SJSA1 (cell line): ENCODE measurements at regions not wholly inside any gene's neighbourhood (a gene's known extent, or its start where the extent isn't known, plus 50 kb on each side); places are given as distances from the start of the nearest gene placed in this dataset.
"Not testable (repeated sequence)": the region's sequence is repeated elsewhere in the genome, so short reads cannot be mapped to it uniquely, and the experiment has no call there.

Experiments used
- DNase-seq, 2 experiments: peaks; one replicate each; pipeline ENCODE4 v3.0.0-alpha.2; 2015 to 2020; ENCODE audit warnings: low spot score in 2 of 2, low read depth in 1 of 2
- H3K27ac ChIP-seq: fragments of 250-450 bp; sonication (Bioruptor Pico); 2 replicates; pipeline ENCODE4 v1.5.1; 2020; ENCODE audit warnings: mild to moderate bottlenecking, moderate library complexity
- H3K27me3 ChIP-seq: fragments of 250-450 bp; sonication (Bioruptor Pico); replicated peaks from 2 replicates; pipeline ENCODE4 v1.5.1; 2020; ENCODE audit warnings: mild to moderate bottlenecking, moderate library complexity
- H3K36me3 ChIP-seq: fragments of 250-450 bp; sonication (Bioruptor Pico); 2 replicates; pipeline ENCODE4 v1.5.1; 2020; ENCODE audit warnings: mild to moderate bottlenecking
- H3K4me1 ChIP-seq: fragments of 250-450 bp; sonication (Bioruptor Pico); replicated peaks from 2 replicates; pipeline ENCODE4 v1.6.1; 2021; ENCODE audit warnings: mild to moderate bottlenecking
- H3K4me3 ChIP-seq: fragments of 250-450 bp; sonication (Bioruptor Pico); 2 replicates; pipeline ENCODE4 v1.5.1; 2020; ENCODE audit warnings: mild to moderate bottlenecking
- H3K9me3 ChIP-seq: fragments of 250-450 bp; sonication (Bioruptor Pico); replicated peaks from 2 replicates; pipeline ENCODE4 v1.5.1; 2020; ENCODE audit warnings: mild to moderate bottlenecking

GRCh38 chr12:131295559-131295958 is 341.9 kb downstream of the ADGRD1 start:
- not testable (repeated sequence) for H3K36me3 ChIP-seq, H3K4me3 ChIP-seq, H3K9me3 ChIP-seq, H3K4me1 ChIP-seq, H3K27me3 ChIP-seq, DNase-seq, H3K27ac ChIP-seq

GRCh38 chr12:131296136-131296535 is 342.4 kb downstream of the ADGRD1 start:
- not testable (repeated sequence) for H3K4me3 ChIP-seq, DNase-seq, H3K27me3 ChIP-seq, H3K4me1 ChIP-seq, H3K9me3 ChIP-seq, H3K36me3 ChIP-seq, H3K27ac ChIP-seq

GRCh38 chr12:131296651-131297050 is 342.9 kb downstream of the ADGRD1 start:
- H3K4me3 ChIP-seq, DNase-seq, H3K9me3 ChIP-seq, H3K4me1 ChIP-seq, H3K27me3 ChIP-seq, H3K27ac ChIP-seq, H3K36me3 ChIP-seq: not testable (repeated sequence)

- H3K36me3 ChIP-seq, DNase-seq, H3K27me3 ChIP-seq, H3K9me3 ChIP-seq, H3K4me3 ChIP-seq, H3K27ac ChIP-seq, H3K4me1 ChIP-seq: not testable (repeated sequence)
Observed at GRCh38 chr12:131298526-131299369, 345.0 kb downstream of the ADGRD1 start.

- not testable (repeated sequence) for H3K27me3 ChIP-seq, H3K4me3 ChIP-seq, H3K36me3 ChIP-seq, H3K4me1 ChIP-seq, DNase-seq, H3K9me3 ChIP-seq, H3K27ac ChIP-seq
Observed at GRCh38 chr12:131299370-131299701, 345.6 kb downstream of the ADGRD1 start.

- not testable (repeated sequence) for DNase-seq, H3K4me1 ChIP-seq, H3K27ac ChIP-seq, H3K36me3 ChIP-seq, H3K9me3 ChIP-seq, H3K4me3 ChIP-seq, H3K27me3 ChIP-seq
Observed at GRCh38 chr12:131303576-131303975, 349.9 kb downstream of the ADGRD1 start.

GRCh38 chr12:131304642-131305041 is 350.9 kb downstream of the ADGRD1 start:
- H3K9me3 ChIP-seq, H3K4me1 ChIP-seq, H3K27ac ChIP-seq, H3K27me3 ChIP-seq, DNase-seq, H3K4me3 ChIP-seq, H3K36me3 ChIP-seq: not testable (repeated sequence)

GRCh38 chr12:131309700-131310099 is 356.0 kb downstream of the ADGRD1 start:
- Histone ChIP-seq H3K27ac (no peak overlapping the region), H3K4me1 (no peaks in the 10 kb centered on the region), H3K9me3 (no peaks in the 10 kb centered on the region), H3K4me3 (no peak overlapping the region), H3K36me3 (no peaks in the 10 kb centered on the region), H3K27me3 (no peaks in the 10 kb centered on the region)
- DNase-seq = no peak

- not testable (repeated sequence) for DNase-seq, H3K27ac ChIP-seq, H3K27me3 ChIP-seq, H3K9me3 ChIP-seq, H3K36me3 ChIP-seq, H3K4me3 ChIP-seq, H3K4me1 ChIP-seq
Observed at GRCh38 chr12:131310227-131310969, 356.7 kb downstream of the ADGRD1 start.

GRCh38 chr12:131311279-131311722 is 357.6 kb downstream of the ADGRD1 start:
- H3K4me1 ChIP-seq, H3K9me3 ChIP-seq, H3K27ac ChIP-seq, H3K36me3 ChIP-seq, DNase-seq, H3K4me3 ChIP-seq, H3K27me3 ChIP-seq: not testable (repeated sequence)

- Histone ChIP-seq H3K36me3 (no peaks in the 10 kb centered on the region), H3K27ac (no peak overlapping the region), H3K4me1 (no peaks in the 10 kb centered on the region), H3K27me3 (no peaks in the 10 kb centered on the region), H3K4me3 (no peak overlapping the region), H3K9me3 (no peaks in the 10 kb centered on the region; the same call in 1 of the 2 replicates)
- DNase-seq = no peak
Observed at GRCh38 chr12:131311764-131312163, 358.1 kb downstream of the ADGRD1 start.

GRCh38 chr12:131312382-131312781 is 358.7 kb downstream of the ADGRD1 start:
- H3K4me1 ChIP-seq, H3K9me3 ChIP-seq, H3K27ac ChIP-seq: not testable (repeated sequence)

GRCh38 chr12:131312793-131313545 is 359.3 kb downstream of the ADGRD1 start:
- no peak for DNase-seq
- H3K36me3 ChIP-seq = no peaks in the 10 kb centered on the region
- no peak overlapping the region for H3K27ac ChIP-seq
- H3K4me3 ChIP-seq = no peak overlapping the region
- H3K27me3 ChIP-seq = no peaks in the 10 kb centered on the region
- no peaks in the 10 kb centered on the region for H3K4me1 ChIP-seq
- no peaks in the 10 kb centered on the region; the same call in 1 of the 2 replicates for H3K9me3 ChIP-seq

More at GRCh38 chr12:131312382-131312781, 358.7 kb downstream of the ADGRD1 start:
- H3K36me3 ChIP-seq, H3K27me3 ChIP-seq, H3K4me3 ChIP-seq, DNase-seq: not testable (repeated sequence)

GRCh38 chr12:131313635-131314034 is 359.9 kb downstream of the ADGRD1 start:
- H3K36me3 ChIP-seq = no peaks in the 10 kb centered on the region
- no peaks in the 10 kb centered on the region for H3K27me3 ChIP-seq
- no peak for DNase-seq
- no peaks in the 10 kb centered on the region; the same call in 1 of the 2 replicates for H3K9me3 ChIP-seq
- no peak overlapping the region for H3K4me3 ChIP-seq
- no peaks in the 10 kb centered on the region for H3K4me1 ChIP-seq
- no peak overlapping the region for H3K27ac ChIP-seq
